Fibroblast of lung (primary cell): ENCODE measurements at regions not wholly inside any gene's neighbourhood (a gene's known extent, or its start where the extent isn't known, plus 50 kb on each side); places are given as distances from the start of the nearest gene placed in this dataset.

Experiments used
- CTCF ChIP-seq, 2 donors: IDR thresholded peaks in 1 of 2; conservative IDR thresholded peaks in 1 of 2; 1 replicate in 1 of 2; 2 replicates in 1 of 2; pipeline ENCODE4 v1.5.1; 2011 to 2012; ENCODE audit warnings: low read length in 2 of 2, control low read depth in 1 of 2, inconsistent platforms in 1 of 2, low read depth in 1 of 2, mild to moderate bottlenecking in 1 of 2
- EZH2 ChIP-seq: IDR thresholded peaks from 2 replicates; pipeline ENCODE4 v1.5.1; 2012; ENCODE audit warnings: low read length, control low read depth, mild to moderate bottlenecking; ENCODE audit errors: missing control alignments

GRCh38 chr12:88918161-88918560 lies 337.9 kb upstream of the KITLG start:
- TF ChIP-seq CTCF (conservative IDR thresholded peaks at IDR 0.05 in 1 of 2, IDR thresholded peaks at IDR 0.05 in 1 of 2; ENCODE audit: low read depth in 1 of 2, low read length in 2 of 2) = no peak
- TF ChIP-seq EZH2 = no peak
